Renal cortex interstitium (tissue), 11 donors: ENCODE measurements at regions not wholly inside any gene's neighbourhood (a gene's known extent, or its start where the extent isn't known, plus 50 kb on each side); places are given as distances from the start of the nearest gene placed in this dataset.

Source experiments
- DNase-seq, 11 donors: peaks; one replicate each; pipeline ENCODE4 v3.0.0-alpha.2; 2013; ENCODE audit warnings: low read depth in 9 of 11, low spot score in 4 of 11; ENCODE audit errors: extremely low read depth in 1 of 11

DNA sequence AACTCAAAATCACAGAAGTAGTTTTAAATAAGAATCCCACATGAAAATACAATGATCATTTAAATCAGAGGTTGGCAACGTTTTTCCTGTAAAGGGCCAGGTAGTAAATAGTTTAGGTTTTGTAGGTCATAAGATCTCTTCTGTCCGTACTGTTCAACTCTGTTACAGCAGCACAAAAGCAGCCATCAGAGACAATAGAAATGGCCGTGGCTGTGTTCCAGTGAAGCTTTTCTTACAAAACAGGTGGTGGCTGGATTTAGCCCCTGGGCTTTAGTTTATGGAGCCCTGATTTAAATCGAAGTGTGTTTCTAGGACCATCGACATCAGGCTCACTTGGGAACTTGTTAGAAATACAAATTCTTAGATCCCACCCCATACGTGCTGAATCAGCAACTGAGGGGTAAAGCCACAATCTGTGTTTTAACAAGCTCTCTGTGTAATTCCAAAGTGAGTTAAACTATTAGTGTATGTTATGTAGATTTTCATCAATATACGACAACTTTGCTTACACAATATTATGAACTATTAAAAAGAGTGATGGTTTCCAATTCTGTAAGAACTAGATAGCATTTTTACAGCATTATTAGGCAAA lies 54.8 kb upstream of the MIR17HG start:
- no peak for DNase-seq

DNA sequence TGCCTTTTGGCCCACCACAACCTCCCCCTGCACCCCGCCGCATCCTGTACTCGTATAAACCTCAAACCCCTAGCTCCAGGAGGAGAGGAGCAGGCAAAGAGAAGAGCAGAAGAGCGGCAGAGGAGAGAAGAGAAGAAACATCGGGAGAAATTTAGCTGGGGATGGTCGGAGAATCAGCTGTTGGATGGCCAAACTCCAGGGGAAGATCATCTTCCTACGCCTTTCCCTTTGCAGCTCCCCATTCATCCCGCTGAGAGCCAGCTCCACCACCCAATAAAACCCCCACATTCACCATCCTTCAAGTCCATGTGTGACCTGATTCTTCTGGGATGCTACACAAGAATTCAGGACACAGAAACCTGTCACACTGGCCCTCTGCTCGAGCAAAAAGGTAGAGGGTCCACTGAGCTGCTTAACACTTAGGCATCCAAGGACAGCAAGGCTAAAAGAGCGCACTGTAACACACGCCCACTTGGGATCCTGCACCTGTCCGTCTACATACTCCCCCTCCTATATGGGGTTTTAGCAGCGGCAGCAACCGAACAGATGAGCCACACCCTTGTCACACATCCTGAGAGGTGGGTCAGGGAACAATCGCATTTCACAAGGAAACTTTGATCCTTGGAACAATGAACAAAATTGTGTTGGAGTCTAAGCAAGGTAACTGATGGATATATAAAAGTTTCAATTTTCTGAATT lies 51.6 kb upstream of the MIR17HG start:
- no peak for DNase-seq

- no peak for DNase-seq
Observed at GRCh38 chr13:91297503-91297902, 50.0 kb upstream of the MIR17HG start.
